ENCODE measurements at regions not wholly inside any gene's neighbourhood (a gene's known extent, or its start where the extent isn't known, plus 50 kb on each side); places are given as distances from the start of the nearest gene placed in this dataset.
"Not testable (repeated sequence)": the region's sequence is repeated elsewhere in the genome, so short reads cannot be mapped to it uniquely, and the experiment has no call there.

DNA sequence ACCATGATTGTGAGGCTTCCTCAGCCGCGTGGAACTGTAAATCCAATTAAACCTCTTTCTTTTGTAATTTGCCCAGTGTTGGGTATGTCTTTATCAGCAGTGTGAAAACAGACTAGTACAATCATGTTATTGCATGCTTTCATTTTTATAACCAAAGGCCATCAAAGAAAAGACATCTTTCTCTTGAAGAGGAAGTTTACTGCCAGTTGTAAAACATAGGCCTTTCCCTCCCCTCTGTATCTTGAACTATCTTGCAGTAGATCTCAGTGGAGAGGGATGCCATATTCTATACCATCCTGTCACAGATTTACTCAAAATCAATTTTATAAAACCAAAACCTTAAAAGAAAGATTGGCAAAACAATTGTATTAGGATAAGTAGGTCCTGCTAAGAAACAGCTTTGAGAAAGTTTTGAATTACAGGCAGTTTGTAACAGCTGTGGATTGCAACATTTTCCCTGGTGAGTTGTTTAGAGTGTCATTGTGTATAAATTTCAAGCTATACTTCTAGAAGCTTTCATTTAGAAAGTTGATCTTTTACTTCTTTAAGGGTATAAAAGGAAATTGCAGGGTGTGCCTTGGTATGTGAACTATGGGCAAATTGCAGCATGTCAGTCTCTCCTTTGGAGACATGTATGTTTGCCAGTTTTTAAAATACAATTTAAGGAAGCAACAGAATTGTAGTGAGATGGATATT is 128.0 kb downstream of the ATP23 start:
- DNase-seq: peak; percentile 11 to 25

GRCh38 chr12:58071994-58072393 is 130.6 kb downstream of the ATP23 start:
- no peak for DNase-seq

DNA sequence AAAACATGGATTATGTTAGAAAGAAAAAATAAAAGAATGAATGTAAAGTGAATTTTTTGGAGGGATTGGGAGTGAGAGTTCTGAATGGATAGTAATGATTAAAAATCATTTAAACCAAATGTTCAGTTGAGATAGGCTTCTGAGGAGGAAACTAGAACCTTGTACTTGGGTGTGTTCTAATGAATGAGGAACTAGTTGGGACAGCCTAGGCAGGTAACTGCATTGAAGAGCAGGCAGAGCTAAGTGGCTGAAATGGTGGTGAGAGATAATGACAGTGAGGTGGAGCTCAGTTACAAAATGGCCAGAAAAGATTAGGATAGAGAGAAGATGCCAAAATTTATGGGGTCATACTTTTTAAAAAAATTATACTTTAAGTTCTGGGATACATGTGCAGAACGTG is 132.9 kb downstream of the ATP23 start:
- DNase-seq: no peak

DNA sequence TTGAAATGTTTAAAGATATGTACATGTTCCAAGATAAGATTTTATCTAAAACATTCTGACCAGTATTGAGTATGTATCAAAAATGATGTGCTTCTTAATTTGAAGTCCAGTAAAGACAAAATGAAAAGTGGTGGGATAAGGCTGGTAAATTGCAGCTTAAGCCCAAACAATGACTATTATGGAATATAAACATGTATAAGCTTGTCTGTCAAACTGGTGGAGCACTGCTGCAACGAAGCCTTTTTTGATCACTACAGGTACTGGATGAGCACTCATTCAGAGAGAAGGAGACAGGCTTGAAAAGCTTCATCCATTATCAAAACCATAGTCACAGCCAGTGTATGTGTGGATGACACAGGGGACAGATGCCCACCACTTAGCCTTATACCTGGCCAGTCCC is 138.4 kb downstream of the ATP23 start:
- DNase-seq: no peak

GRCh38 chr12:58081488-58081887 is 140.1 kb downstream of the ATP23 start:
- no peak for DNase-seq

- DNase-seq: no peak
These were observed 141.6 kb downstream of the ATP23 start for GRCh38 chr12:58082996-58083395.

DNA sequence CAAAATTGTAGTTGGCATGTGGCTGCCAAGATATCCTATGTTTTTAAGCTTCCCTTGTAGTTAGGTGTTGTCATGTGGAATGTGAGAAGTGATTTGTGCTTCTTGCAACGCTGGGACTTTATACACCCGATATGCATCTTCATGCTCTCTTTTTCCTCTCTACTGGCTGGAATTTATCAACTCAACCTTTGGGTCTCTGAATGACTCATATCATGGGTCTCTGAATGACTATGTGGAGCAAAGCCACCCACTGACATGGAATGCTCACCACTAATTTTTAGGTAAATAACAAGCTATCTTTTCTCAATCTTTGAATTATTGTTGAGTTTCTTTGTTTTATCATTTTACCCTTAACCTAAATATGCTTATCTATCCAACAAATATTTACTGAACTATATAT is 144.6 kb downstream of the ATP23 start:
- no peak for DNase-seq

DNA sequence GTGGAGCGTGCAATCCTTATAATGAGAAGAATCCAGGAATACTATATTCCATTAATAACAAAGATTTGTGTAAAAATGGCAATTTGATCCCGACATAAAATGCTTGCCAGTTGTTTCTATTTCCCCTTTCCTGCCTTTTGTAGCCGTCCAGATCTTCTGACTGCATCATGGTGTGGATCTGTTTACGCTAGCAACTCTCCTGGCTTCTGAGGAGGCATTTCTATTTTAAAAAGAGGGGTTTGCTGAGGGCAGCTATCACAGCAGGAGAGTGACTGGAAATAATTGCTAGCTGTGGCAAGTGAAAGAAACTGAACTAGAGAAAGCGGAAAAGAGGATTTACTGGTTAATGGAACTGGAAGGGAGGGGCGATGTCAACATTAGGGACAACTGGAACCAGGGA is 145.6 kb downstream of the ATP23 start:
- no peak for DNase-seq

DNA sequence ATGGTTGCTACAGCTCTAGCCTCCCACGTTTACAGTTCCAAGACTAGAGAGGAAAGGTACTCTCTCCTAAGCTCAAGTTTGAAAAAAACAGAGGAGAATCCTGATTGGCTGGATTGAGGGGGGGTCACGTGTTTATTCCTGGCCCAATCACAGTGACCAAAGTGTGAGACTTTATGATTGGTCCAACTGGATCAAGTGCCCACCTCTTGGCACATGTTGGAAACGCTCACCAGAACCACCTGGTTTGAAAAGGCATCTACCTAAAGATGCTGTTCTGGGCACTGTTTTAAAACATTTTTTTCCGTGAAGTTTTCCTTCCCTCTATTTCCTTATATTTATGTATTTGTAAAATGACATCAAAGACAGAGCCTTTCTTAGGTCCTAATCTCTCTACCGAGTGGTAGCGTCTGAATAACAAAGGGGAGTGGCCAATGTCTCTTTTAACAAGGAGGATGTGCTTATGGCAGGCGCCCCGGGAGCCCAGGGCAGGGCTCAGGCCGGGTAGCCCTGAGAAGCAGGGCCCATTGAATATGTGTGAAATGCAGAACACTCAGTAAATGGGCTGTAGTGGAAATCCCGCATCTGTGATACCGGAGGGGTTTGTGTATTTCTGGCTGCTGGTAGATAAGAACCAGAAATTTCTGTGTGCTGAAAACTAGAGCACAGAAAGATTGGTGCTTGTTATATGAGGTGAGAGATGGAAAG is 146.2 kb downstream of the ATP23 start:
- no peak for DNase-seq

GRCh38 chr12:58089588-58089987 is 148.2 kb downstream of the ATP23 start:
- DNase-seq: no peak

GRCh38 chr12:58090685-58091084 is 149.3 kb downstream of the ATP23 start:
- no peak for DNase-seq

DNA sequence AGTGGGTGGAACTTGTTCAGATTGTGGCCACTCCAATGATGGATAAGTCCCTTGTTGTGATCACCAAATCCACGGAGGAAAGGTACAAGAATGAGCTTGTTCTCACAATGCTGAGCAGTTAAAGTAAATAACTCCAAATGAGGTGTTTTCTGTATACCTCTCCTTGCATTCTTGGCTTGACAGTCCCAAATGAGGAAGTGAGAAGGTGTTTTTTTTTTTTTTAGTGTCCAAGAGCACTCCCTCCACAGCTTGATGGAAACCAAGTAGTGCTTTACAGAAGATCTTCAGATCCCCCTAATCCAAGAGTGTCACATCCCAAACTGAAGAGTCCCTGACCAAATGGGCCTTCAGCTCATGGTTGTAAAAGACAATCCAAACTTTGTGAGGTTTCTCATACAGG is 153.6 kb downstream of the ATP23 start:
- DNase-seq: no peak

DNA sequence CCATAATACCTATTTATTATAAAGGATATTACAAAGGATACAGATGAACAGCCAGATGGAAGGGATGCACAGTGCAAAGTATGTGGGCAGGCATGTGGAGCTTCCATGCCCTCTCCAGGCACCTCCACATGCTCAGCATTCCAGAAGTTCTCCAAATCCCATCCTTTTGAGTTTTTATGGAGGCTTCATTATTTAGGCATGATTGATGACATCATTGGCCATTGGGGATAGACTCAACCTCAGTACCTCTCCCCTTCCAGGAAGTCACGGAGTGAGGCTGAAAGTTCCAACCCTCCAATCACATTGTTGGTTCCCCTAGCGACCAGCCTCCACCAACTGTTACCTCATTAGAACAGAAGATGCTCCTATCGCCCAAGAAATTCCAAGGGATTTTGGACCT is 156.4 kb downstream of the ATP23 start:
- DNase-seq: no peak

DNA sequence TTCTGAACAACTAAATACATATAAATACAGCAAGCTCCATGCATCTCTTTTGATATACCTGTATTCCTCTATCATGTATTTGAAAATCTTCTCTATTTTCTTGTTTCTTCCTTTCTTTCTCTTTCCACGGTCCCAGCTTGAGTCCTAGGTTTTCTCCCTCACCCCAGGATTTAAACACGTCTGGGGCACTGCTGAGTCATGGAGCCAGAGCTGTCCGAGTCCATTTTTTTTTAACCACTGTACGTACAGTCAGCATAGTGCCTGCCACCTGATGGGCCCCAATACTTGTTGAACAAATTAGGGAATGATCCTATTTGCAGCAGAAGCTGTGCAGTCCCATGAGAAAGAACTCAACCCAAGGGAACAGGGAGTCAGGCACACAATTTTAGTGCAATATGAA is 158.1 kb downstream of the ATP23 start:
- no peak for DNase-seq

- DNase-seq: no peak
These were observed 163.0 kb downstream of the ATP23 start for GRCh38 chr12:58104351-58104755.

- DNase-seq: no peak
These were observed 164.1 kb downstream of the ATP23 start for GRCh38 chr12:58105225-58106119.

GRCh38 chr12:58106195-58106594 is 164.8 kb downstream of the ATP23 start:
- no peak for DNase-seq

DNA sequence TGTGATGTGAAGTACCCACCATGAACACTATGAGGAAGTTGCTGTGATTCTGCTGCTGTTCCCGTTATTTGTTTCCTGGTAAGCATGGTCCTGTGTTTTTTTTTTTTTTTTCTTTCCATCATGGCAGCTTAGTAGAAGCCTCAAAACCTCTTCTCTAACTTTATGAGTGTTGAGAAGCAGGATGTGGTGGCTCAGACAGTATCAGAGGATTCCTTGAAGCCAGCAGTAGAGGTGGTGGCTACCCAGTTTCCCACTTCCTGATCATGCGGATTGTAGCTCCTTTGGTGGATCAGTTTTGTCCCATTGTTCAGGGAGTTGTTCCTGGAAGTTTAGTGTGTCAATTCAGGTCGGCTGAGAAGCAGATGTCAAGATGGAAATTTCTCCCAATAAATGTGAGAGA is 175.8 kb downstream of the ATP23 start:
- DNase-seq: no peak

DNA sequence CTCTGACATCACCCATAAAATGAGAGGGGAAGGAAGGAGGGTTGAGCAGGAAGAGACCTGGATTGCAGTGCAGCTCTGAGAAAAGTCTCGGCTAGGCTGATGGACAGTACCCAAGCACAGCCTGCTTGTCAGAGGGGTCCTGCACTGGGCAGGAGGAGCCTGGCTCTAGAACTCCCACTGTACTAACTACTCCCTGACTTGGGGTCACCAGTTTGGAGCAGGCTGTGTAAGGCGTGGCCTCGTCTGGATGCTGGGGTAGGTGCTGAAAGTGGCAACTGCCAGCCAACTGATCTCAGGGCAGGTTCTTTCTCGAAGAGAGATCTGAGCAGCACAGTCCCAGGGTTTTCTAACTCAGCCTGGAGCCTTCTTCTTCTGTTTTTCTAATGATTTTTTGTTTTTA is 176.3 kb downstream of the ATP23 start:
- no peak for DNase-seq

DNA sequence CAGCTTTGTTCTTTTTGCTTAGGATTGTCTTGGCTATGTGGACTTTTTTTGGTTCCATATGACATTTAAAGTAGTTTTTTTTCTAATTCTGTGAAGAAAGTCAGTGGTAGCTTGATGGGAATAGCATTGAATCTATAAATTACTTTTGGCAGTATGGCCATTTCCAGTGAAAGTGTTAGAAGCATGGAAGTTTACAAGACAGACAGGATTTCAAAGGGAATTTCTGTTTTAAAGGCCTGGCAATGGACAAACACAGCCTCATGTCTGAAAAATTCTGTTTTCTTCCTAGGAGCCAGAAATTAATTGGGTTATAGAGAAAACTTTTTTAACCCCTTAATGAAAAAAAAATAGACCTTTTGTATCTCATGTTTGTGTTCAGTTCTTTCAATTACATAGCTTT is 184.4 kb downstream of the ATP23 start:
- not testable (repeated sequence) for DNase-seq

- DNase-seq: no peak
These were observed 190.8 kb downstream of the ATP23 start for GRCh38 chr12:58131986-58132755.

DNA sequence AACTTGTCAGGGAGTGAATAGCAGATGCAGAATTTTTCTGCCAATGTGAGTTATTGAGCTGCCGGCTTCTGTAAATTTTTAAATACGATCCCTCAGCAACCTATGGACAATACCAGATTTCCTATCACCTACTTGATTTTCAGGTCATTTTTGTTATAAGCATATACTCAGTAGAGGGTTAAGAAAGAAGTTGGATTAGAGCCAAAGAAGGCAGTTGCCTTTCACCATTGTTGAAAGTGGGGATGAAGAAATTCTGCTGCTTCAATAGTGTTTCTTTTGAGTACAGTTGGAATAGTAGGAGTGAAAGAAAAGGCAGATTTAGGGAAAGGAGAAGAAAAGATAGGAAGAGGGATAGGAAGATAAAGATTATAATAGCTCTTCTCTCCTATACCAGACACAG is 197.1 kb downstream of the ATP23 start:
- no peak for DNase-seq

DNA sequence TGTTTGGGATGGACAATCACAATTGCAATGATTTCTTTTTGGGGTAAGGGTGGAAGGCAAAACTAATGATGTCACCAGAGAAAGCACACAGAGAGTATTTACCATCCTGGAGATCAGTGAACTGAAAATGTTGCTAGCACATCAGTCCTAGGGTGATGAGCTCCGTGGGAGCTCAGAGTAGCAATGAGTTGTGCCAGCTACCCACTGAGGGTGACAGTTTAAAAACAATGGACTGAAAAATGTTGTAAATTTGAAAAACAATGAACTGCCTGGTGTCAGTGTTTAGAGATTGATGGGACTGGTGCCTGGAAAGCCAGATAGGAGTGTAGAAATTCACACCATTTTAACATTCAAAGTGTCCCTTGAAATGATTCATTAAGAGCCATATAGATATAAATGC is 198.5 kb downstream of the ATP23 start:
- no peak for DNase-seq

All from AML-193 (cell line).